ENCODE measurements at regions not wholly inside any gene's neighbourhood (a gene's known extent, or its start where the extent isn't known, plus 50 kb on each side); places are given as distances from the start of the nearest gene placed in this dataset.

- no peaks in the 10 kb centered on the region for H3K9me1 ChIP-seq (ENCODE audit: control insufficient read depth, insufficient read depth, low read length)
- CTCF ChIA-PET (ENCODE audit: low intra/inter-chr PET ratio), result no interaction called here
- no peaks in the 10 kb centered on the region for H3K27me3 ChIP-seq (ENCODE audit: control insufficient read depth in 2 of 2, insufficient read depth in 2 of 2, low read length in 2 of 2)
- no peaks in the 10 kb centered on the region for H4K20me1 ChIP-seq (replicated peaks; ENCODE audit: control insufficient read depth, insufficient read depth, low read length)
- DNase-seq (ENCODE audit: extremely low read depth in 1 of 4, low spot score in 3 of 4) (no peak), ATAC-seq (no peak), FAIRE-seq (no peak)
- BruUV-seq (replicated peaks), result no TSS peak
- H3K4me2 ChIP-seq (ENCODE audit: insufficient read depth, low read length), result no peak overlapping the region
- 0% methylated on average over 4 of the region's 4 CpGs for WGBS (ENCODE audit: insufficient coverage, low coverage, missing lambda C conversion rate)
- intact Hi-C loops (cut with micrococcal nuclease), result no loop called here
- POLR2A ChIA-PET, result no interaction called here
- H3K27ac ChIP-seq (ENCODE audit: extremely low read depth, low read depth, low read length), result no peak overlapping the region
- no peaks in the 10 kb centered on the region for H3K9me3 ChIP-seq (replicated peaks; ENCODE audit: control insufficient read depth, insufficient read depth, low read depth, low read length)
- H3K4me1 ChIP-seq (replicated peaks in 1 of 2; ENCODE audit: control insufficient read depth in 2 of 2, insufficient read depth in 2 of 2, low read length in 2 of 2), result 0 out of 5 replicates have a peak, but pooled peaks cover 0 to under 1% of the 10 kb centered on the region in 2 experiments
- H3K36me3 ChIP-seq (ENCODE audit: control insufficient read depth, insufficient read depth, low read length), result no peaks in the 10 kb centered on the region
- H3K9ac ChIP-seq (ENCODE audit: insufficient read depth in 1 of 2, low read depth in 2 of 2, low read length in 2 of 2), result no peak overlapping the region
- H2AFZ ChIP-seq (ENCODE audit: low read depth, low read length), result no peak overlapping the region
- H3K79me2 ChIP-seq (ENCODE audit: control insufficient read depth, insufficient read depth, low read length), result no peaks in the 10 kb centered on the region
- in situ Hi-C loops (cut with MboI), result no loop called here
- H3K4me3 ChIP-seq, result no peak overlapping the region
- TF ChIP-seq ZNF398 (CRISPR knock-in tag; IDR thresholded peaks at IDR 0.05), result no peak
- no peak for TF ChIP-seq SNAPC5 (CRISPR knock-in tag; IDR thresholded peaks at IDR 0.05)
- no peak for TF ChIP-seq NBN (IDR thresholded peaks at IDR 0.05; ENCODE audit: low read depth)
- no peak for TF ChIP-seq POLR2H (tag; IDR thresholded peaks at IDR 0.05; ENCODE audit: low read depth)
- no peak for TF ChIP-seq ELK3 (CRISPR knock-in tag; IDR thresholded peaks at IDR 0.05)
- no peak for TF ChIP-seq ZBTB1 (CRISPR knock-in tag; IDR thresholded peaks at IDR 0.05; ENCODE audit: borderline replicate concordance, low read depth)
- no peak for TF ChIP-seq NKRF (IDR thresholded peaks at IDR 0.05; ENCODE audit: borderline replicate concordance)
- no peak for TF ChIP-seq U2AF1 (optimal IDR thresholded peaks at IDR 0.05; ENCODE audit: low read depth, low read length)
- TF ChIP-seq ZHX1 (conservative IDR thresholded peaks at IDR 0.05; ENCODE audit: low read length), result no peak
- no peak for TF ChIP-seq TEAD2 (tag; IDR thresholded peaks at IDR 0.05)
- no peak for TF ChIP-seq ATF2 (CRISPR knock-in tag; IDR thresholded peaks at IDR 0.05)
- no peak for TF ChIP-seq CREM (IDR thresholded peaks at IDR 0.05; ENCODE audit: low read depth)
- no peak for TF ChIP-seq ZNF282 (CRISPR knock-in tag; IDR thresholded peaks at IDR 0.05)
- TF ChIP-seq ZFP1 (CRISPR knock-in tag; IDR thresholded peaks at IDR 0.05), result no peak
These were observed 369.2 kb upstream of the KLF6 start for GRCh38 chr10:4154191-4154715.

All from K562 (cell line).